Right ventricle myocardium superior (tissue), 1 donor: ENCODE measurements at regions not wholly inside any gene's neighbourhood (a gene's known extent, or its start where the extent isn't known, plus 50 kb on each side); places are given as distances from the start of the nearest gene placed in this dataset.
"Not testable (repeated sequence)": the region's sequence is repeated elsewhere in the genome, so short reads cannot be mapped to it uniquely, and the experiment has no call there.

Source experiments
- ATAC-seq: fragments of 200-7000 bp; cut with Tn5 transposase; one replicate; pipeline ENCODE4 v1.9.1; 2020; ENCODE audit warnings: mild to moderate bottlenecking; ENCODE audit not compliant: poor library complexity
- DNase-seq: peaks from one replicate; pipeline ENCODE4 v3.0.0-alpha.2; 2020
- intact Hi-C: fragments of 100-400 bp; cut with DNase I; formaldehyde crosslinking; loops from one replicate; pipeline ENCODE4 v1.11.2; 2022
- donor health status: DM: no; HTN: yes; CAD: no; lungs with severe emphysema.

DNA sequence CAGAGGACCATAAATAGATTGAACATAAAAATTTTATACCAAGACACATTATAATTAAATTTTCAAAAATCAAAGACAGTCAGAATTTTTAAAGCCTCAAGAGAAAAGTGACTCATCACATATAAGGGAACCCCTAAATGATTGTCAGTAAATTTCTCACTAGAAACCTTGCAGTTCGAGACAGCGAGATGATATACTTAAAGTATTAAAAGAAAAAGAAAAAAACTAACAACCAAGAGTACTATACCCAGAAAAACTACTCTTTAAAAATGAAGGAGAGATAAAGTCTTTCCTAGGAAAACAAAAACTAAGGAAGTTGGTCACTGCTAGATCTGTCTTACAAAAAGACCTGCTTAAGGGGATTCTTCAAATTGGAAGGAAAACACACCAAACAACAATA, 251.4 kb upstream of the MSX2 start:
- DNase-seq (no peak), ATAC-seq (no peak)
- intact Hi-C loops: no loop called here

DNA sequence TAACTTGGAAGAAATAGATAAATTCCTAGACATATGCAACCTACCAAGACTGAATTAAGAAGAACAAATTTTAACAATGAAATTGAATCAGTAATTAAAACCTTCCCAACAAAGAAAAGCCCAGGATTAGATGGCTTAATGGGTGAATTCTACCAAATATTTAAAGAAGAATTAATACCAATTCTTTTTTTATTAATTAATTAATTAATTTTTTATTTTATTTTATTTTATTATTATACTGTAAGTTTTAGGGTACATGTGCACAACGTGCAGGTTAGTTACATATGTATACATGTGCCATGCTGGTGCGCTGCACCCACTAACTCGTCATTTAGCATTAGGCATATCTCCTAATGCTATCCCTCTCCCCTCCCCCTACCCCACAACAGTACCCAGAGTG, 248.4 kb upstream of the MSX2 start:
- intact Hi-C loops, DNase-seq, ATAC-seq: not testable (repeated sequence)

- ATAC-seq (no peak), DNase-seq (no peak)
- intact Hi-C loops: no loop called here
Observed at GRCh38 chr5:174479325-174479724, 245.1 kb upstream of the MSX2 start.

- intact Hi-C loops: no loop called here
- DNase-seq (no peak), ATAC-seq (no peak)
Observed at GRCh38 chr5:174481737-174482136, 242.6 kb upstream of the MSX2 start.

GRCh38 chr5:174482607-174483024, 241.8 kb upstream of the MSX2 start:
- no peak for DNase-seq

DNA sequence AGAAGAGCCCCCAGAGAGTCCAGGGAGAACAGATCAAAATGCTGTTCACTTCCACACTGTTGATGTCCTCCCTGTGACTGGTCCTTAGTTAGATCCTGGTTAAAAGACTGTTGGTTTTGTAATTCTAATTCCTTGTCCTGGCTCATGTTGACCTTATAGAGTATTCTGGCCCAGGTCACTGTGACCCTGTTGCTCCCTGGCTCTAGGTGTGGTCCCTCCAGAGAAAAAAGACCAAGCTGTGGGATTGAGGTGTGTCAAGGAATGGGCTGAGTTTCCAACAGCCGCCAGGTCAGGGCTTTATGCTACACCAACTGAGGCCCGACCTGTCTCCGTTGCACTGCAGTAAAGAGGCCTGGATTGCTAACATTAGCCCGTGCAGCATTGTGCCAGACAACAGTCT, 241.0 kb upstream of the MSX2 start:
- intact Hi-C loops: no loop called here
- DNase-seq (no peak), ATAC-seq (no peak)

More at GRCh38 chr5:174482607-174483024, 241.8 kb upstream of the MSX2 start:
- no peak for ATAC-seq
- intact Hi-C loops: no loop called here

DNA sequence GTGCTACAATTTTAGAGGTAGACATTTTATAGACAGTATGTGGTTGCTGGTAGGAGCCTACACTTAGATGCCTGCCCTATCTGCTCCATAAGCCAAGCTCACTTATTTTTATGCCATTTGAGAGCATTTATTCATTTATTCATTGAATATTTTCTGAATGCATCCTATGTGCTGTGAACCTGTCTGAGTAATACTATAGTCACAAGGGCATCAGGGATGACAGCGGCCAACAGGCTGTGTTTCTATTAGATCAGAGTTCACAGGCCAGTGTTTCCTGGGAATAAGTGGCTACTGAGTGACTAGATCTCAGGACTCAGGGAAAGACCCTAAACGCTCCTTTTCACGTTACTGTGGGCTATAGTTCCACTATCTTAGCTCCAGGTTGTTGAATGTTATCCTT, 235.2 kb upstream of the MSX2 start:
- DNase-seq (no peak), ATAC-seq (no peak)
- intact Hi-C loops: no loop called here

GRCh38 chr5:174489920-174490597, 234.3 kb upstream of the MSX2 start:
- ATAC-seq (no peak), DNase-seq (no peak)
- intact Hi-C loops: no loop called here

- ATAC-seq (no peak), DNase-seq (no peak)
- intact Hi-C loops: no loop called here
Observed at GRCh38 chr5:174490728-174491127, 233.7 kb upstream of the MSX2 start.

DNA sequence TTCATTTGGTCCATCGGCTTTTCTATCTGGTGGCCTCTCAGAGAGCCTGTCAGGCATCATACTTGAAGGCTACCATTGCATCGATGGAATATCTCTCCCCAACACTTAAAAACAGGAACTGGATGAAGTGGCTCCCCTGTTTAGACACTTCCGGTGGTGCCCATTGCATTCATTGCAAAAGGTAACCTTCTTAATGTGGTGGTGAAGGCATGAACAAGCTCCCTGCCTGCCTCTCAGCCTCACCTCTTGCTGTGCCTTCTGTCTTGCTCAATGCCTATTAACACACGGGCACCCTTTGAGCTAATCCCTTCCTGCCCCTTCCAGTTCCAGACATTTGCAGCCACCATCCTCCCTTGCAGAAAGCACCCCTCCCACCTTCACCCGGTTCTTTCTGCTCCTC, 233.1 kb upstream of the MSX2 start:
- intact Hi-C loops: no loop called here
- DNase-seq (no peak), ATAC-seq (no peak)

- intact Hi-C loops: no loop called here
- no peak for ATAC-seq
- DNase-seq: no peak
Observed at GRCh38 chr5:174491761-174492350, 232.5 kb upstream of the MSX2 start.

- ATAC-seq: no peak
- intact Hi-C loops: no loop called here
- no peak for DNase-seq
Observed at GRCh38 chr5:174493530-174493929, 230.9 kb upstream of the MSX2 start.

DNA sequence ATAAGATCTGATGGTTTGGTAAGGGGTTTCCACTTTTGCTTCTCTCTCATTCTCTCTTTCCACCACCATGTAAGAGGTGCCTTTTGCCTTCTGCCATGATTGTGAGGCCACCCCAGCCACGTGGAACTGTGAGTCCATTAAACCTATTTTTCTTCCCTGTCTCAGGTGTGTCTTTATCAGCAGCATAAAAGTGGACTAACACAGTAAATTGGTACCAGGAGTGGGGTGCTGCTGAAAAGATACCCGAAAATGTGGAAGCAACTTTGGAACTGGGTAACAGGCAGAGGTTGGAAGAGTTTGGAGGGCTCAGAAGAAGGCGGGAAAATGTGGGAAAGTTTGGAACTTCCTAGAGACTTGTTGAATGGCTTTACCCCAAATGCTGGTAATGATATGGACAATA, 226.4 kb upstream of the MSX2 start:
- intact Hi-C loops, ATAC-seq: not testable (repeated sequence)

GRCh38 chr5:174498575-174498974, 225.8 kb upstream of the MSX2 start:
- intact Hi-C loops, ATAC-seq, DNase-seq: not testable (repeated sequence)

More for the DNA sequence above, 226.4 kb upstream of the MSX2 start:
- not testable (repeated sequence) for DNase-seq

- no peak for DNase-seq
- intact Hi-C loops: no loop called here
- ATAC-seq: no peak
Observed at GRCh38 chr5:174500636-174501035, 223.7 kb upstream of the MSX2 start.

- ATAC-seq (no peak), DNase-seq (no peak)
- intact Hi-C loops: no loop called here
Observed at GRCh38 chr5:174501461-174502069, 222.8 kb upstream of the MSX2 start.

- ATAC-seq: no peak
- no peak for DNase-seq
- intact Hi-C loops: no loop called here
Observed at GRCh38 chr5:174503086-174503460, 221.3 kb upstream of the MSX2 start.

DNA sequence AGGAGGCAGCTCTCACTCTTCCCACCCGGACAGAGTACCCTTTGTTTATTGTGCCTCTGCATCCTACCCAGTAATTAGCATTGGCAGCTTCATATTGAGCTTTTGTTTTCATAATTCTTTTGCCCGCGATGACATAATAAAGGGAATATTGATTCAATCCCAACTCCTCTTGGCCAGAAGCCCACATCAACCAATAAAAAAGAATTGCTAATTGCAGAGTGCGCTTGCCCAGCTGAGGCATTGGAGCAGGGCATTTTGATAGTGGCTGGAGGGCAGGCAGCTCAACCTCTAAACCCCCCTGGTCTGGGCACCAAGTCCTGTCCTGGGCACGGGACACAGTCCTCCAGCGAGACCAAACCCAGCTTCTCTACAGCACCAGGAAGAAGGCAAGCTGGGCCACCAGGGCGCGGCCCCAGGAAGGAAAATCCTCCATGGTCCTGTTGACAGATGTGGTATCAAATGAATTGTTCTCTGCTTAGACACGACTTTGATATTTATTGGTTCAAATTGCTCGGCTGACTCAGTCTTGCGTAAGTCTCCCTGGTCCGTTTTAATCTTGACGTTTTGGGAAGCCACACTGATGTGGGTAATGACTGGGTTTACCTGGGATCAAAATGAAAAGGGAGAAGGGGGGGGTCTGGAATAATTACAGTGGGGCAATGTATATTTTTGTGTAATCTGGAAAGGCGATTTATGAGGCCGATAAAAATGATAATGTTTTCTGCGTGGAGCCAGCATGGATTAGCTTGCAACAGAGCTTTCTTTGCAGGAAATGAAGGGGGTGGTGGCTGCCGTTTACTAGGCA, 220.7 kb upstream of the MSX2 start:
- no peak for DNase-seq
- ATAC-seq: no peak
- intact Hi-C loops: no loop called here

- no peak for DNase-seq
- intact Hi-C loops: no loop called here
- no peak for ATAC-seq
Observed at GRCh38 chr5:174504266-174504726, 220.1 kb upstream of the MSX2 start.
